Spinal cord (tissue), 9 donors: ENCODE measurements at regions not wholly inside any gene's neighbourhood (a gene's known extent, or its start where the extent isn't known, plus 50 kb on each side); places are given as distances from the start of the nearest gene placed in this dataset.
"Not testable (repeated sequence)": the region's sequence is repeated elsewhere in the genome, so short reads cannot be mapped to it uniquely, and the experiment has no call there.

Experiments
- DNase-seq, 6 donors: peaks; one replicate each; pipeline versions ENCODE4 v3.0.0 to v3.0.0-alpha.2; 2013 to 2015; ENCODE audit warnings: low spot score in 6 of 6, low read depth in 4 of 6
- H3K27ac ChIP-seq: one replicate; pipeline ENCODE4 v1.5.1; 2013; ENCODE audit warnings: low read depth, low read length, control low read depth
- H3K27me3 ChIP-seq: one replicate; pipeline ENCODE4 v1.6.1; 2013; ENCODE audit warnings: low read length; ENCODE audit not compliant: control insufficient read depth, insufficient read depth
- H3K36me3 ChIP-seq: one replicate; pipeline ENCODE4 v1.6.1; 2013; ENCODE audit warnings: low read length; ENCODE audit not compliant: control insufficient read depth, insufficient read depth
- H3K4me1 ChIP-seq: one replicate; pipeline ENCODE4 v1.6.1; 2013; ENCODE audit warnings: low read length; ENCODE audit not compliant: control insufficient read depth, insufficient read depth
- H3K4me3 ChIP-seq: one replicate; pipeline ENCODE4 v1.5.1; 2013; ENCODE audit warnings: low read depth, low read length, control low read depth
- H3K9me3 ChIP-seq: one replicate; pipeline ENCODE4 v1.6.1; 2013; ENCODE audit warnings: low read length; ENCODE audit not compliant: control insufficient read depth, insufficient read depth
- WGBS: methylation state at CpG from one replicate; pipeline ENCODE4 v1.1.5; 2013; ENCODE audit warnings: missing lambda C conversion rate; ENCODE audit not compliant: insufficient coverage; 5-methylcytosine and 5-hydroxymethylcytosine counted together
- donor health status: healthy.

DNA sequence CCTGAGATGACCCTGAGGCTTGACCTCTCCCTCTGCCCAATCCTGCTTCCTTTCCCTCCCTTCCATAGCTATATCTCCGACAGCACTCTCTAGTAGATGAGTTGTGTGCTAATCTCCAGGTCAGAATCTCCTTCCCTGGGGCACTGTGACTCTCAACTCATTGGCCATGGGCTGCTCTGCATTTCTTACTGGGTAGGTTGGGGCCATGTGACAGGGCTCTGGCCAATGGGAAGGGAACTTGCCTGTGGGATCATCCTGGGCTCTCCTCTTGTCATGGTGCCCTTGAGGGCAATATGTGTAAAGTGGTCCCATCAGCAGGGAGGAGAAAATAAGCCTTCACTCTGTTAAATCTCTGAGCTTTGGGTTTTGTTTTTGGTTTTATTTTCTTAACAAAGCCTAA lies 80.1 kb upstream of the ANKRD1 start:
- H3K27ac ChIP-seq, result no peak overlapping the region
- no peaks in the 10 kb centered on the region for H3K27me3 ChIP-seq
- no peaks in the 10 kb centered on the region for H3K4me1 ChIP-seq
- no peaks in the 10 kb centered on the region for H3K9me3 ChIP-seq
- H3K36me3 ChIP-seq, result no peaks in the 10 kb centered on the region
- WGBS, result no CpG with 5 or more reads among the region's 1 CpG
- DNase-seq, result no peak
- no peak overlapping the region for H3K4me3 ChIP-seq

DNA sequence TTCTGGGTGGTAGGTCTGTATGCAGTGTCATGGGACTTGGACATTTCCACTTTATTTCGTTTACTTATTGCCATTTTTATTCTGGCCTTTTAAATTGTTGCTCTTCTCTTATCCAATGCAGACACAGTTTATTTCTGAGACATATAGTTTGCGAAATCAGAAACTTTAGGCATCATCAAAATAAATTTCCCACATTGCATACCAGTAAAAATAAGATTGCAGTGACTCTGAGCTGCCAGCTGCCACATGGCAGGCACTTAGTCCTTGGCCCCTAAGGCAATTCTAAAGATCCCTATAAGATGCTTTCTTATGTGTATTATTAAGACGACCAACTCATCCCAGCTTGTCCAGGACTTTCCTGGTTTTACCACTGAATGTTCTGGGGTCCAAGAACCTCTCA lies 81.8 kb upstream of the ANKRD1 start:
- Histone ChIP-seq H3K36me3 (no peaks in the 10 kb centered on the region), H3K27ac (no peak overlapping the region), H3K9me3 (no peaks in the 10 kb centered on the region), H3K4me1 (no peaks in the 10 kb centered on the region), H3K4me3 (no peak overlapping the region), H3K27me3 (no peaks in the 10 kb centered on the region)
- WGBS, result 81% methylated on average over 3 of the region's 3 CpGs
- DNase-seq, result no peak

DNA sequence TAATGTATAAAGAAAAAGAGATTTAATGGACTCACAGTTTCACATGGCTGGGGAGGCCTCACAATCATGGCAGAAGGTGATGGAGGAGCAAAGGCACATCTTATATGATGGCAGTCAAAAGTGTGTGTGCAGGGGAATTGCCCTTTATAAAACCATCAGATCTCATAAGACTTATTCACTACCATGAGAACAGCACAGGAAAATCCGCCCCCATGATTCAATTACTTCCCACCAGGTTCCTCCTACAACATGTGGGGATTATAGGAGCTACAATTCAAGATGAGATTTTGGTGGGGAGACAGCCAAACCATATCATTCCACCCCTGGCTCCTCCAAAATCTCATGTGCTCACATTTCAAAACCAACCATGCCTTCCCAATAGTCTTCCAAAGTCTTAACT lies 82.5 kb upstream of the ANKRD1 start:
- not testable (repeated sequence) for H3K36me3 ChIP-seq, DNase-seq, H3K27ac ChIP-seq

DNA sequence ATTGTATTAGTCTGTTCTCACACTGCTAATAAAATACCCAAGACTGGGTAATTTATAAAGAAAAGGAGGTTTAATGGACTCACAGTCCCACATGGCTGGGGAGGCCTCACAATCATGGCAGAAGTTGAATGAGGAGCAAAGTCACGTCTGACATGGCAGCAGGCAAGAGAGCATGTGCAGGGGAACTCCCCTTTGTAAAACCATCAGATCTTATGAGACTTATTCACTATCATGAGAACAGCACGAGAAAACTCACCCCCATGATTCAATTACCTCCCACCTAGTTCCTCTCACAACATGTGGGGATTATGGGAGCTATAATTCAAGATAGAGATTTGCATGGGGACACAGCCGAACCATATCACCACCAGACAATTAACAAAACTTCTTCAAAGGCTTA lies 84.4 kb upstream of the ANKRD1 start:
- H3K9me3 ChIP-seq, H3K4me3 ChIP-seq, DNase-seq, H3K27ac ChIP-seq, H3K27me3 ChIP-seq, H3K36me3 ChIP-seq, H3K4me1 ChIP-seq: not testable (repeated sequence)
- no CpG with 5 or more reads among the region's 3 CpGs for WGBS

More for the DNA sequence above, 82.5 kb upstream of the ANKRD1 start:
- H3K27me3 ChIP-seq, H3K4me1 ChIP-seq, H3K4me3 ChIP-seq, H3K9me3 ChIP-seq: not testable (repeated sequence)
- no CpG with 5 or more reads among the region's 1 CpG for WGBS

DNA sequence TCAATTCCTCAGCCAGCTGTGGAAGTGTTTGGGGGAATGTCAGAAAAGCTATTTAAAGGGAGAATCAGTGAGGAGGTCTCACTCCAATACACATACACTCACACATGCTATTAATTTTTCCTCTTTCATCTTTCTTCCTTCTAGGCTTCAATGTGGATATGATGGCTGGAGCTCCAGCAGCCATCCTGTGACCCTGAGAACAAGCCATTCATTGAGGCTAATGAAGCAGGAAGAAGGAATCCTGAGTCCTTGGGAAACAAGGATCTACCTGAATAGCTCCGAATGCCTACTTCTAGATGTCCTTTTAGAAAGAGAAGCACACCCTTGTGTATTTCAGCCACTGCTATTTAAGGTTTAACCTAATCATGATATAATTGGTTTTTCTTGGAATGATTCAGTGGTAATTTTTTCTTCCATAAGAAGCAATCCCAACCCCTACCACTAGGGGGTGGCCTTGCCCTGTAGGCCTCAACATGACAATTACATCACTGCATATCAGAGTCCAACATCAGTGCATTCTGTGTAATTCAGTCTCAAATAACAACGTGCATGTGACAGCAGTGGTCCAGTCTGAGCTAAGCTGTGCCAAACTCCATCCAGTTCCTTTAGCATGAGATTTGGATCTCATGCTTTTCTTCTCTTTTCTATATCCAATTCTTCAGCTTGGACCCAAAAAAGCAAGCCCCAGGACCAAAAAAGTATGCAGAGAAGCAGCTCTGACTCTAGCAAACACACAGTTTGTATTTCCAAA lies 85.3 kb upstream of the ANKRD1 start:
- H3K36me3 ChIP-seq, result no peaks in the 10 kb centered on the region

DNA sequence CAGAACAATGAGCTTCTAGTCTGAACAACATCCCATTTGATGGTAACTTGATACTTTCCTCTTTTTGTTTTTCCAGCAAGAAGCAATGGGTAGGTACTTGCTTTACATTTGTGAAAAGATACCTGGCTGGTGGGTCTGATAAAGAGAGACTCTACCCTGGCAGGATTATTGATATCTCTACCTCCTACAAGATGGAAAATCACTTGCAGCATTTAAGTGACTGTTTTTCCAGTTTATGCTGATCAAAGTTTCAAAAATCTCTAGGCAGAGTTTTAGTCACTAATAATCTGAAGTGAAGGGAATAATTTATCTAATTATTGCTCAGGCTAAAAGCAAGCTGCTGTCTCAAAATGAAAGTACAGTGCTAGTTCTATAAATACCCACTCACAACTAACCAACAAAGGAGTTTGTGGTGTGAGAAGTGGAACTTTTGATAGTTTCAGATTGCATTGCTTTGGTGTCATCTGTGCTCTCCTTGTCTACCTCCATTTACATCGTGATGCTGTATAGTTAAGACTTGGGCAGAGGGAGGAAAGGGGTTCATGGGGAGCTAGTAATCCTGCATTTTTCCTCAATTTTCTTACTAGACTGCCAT lies 86.0 kb upstream of the ANKRD1 start:
- H3K9me3 ChIP-seq, result no peaks in the 10 kb centered on the region
- H3K4me1 ChIP-seq, result no peaks in the 10 kb centered on the region
- H3K36me3 ChIP-seq, result no peaks in the 10 kb centered on the region
- H3K27ac ChIP-seq, result peak overlapping the region; percentile 25
- no peaks in the 10 kb centered on the region for H3K27me3 ChIP-seq
- no CpG with 5 or more reads among the region's 1 CpG for WGBS
- no peak overlapping the region for H3K4me3 ChIP-seq
- no peak for DNase-seq

More for the DNA sequence above, 85.3 kb upstream of the ANKRD1 start:
- Histone ChIP-seq H3K4me3 (no peak overlapping the region), H3K27ac (peak overlapping the region; percentile 25), H3K9me3 (no peaks in the 10 kb centered on the region), H3K27me3 (no peaks in the 10 kb centered on the region), H3K4me1 (no peaks in the 10 kb centered on the region)
- DNase-seq, result peak in 3 of 6 donors; percentile 33 to 76 (median 51)
- WGBS, result 17% methylated on average over 1 of the region's 2 CpGs

DNA sequence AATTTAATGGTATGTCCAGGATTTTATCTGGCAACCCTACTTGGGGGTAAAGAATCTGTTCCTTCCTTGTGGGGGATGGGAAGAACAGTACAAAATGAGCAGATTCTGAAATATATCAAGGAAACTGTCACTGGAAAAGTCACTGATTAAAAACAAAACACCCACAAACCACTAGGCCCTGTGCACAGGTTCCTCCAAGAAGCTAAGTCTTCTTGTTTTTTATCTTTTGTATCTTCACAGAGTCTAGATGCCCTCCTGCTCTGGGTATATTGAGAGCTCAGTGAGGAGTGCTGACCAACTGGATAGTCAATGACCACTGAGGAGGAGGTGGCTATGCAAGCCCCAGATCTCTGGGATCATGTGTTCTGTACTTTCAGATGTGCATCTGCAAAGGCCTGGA lies 86.8 kb upstream of the ANKRD1 start:
- Histone ChIP-seq H3K9me3 (no peaks in the 10 kb centered on the region), H3K27ac (no peak overlapping the region), H3K27me3 (no peaks in the 10 kb centered on the region), H3K4me1 (no peaks in the 10 kb centered on the region), H3K36me3 (no peaks in the 10 kb centered on the region), H3K4me3 (no peak overlapping the region)
- DNase-seq, result no peak

DNA sequence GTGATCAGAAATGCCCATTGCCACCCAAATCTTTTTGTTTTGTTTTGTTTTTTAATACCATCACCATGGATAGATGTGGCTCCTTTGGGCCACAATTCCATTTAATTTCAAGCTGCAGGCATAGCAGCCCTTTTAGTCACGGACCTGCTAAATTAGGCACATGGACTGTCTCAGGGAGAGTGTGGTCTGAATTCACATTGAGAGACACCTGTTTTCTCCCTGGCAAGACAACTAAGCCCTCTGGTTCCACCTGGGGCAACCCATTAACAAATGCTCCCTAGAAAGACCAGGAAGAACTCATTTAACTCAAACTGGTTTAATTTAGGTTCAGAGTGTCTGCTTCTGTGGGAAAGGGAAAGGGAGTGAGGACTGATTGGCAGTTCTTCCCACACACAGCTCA lies 88.2 kb upstream of the ANKRD1 start:
- no CpG with 5 or more reads among the region's 1 CpG for WGBS
- Histone ChIP-seq H3K4me1 (no peaks in the 10 kb centered on the region), H3K9me3 (no peaks in the 10 kb centered on the region), H3K27me3 (no peaks in the 10 kb centered on the region), H3K27ac (no peak overlapping the region), H3K4me3 (no peak overlapping the region), H3K36me3 (no peaks in the 10 kb centered on the region)
- no peak for DNase-seq

DNA sequence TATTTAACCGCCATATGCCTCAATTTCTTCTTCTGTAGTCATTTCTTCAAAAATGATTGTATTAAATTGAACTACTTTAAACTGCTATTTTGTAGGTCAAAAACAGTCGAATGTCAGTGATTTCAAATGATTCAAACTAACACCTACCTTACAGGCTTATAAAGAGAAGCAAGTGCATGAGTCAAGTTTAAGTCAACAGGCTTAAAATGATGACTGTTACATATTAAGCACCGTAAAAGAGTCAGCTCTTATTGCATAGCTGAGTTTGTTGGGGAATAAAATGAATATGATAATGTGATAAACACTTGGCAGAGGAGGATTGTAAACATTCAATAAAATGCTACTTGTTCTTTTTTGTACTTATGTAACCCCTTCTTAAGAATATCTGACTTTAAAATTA lies 90.1 kb upstream of the ANKRD1 start:
- H3K4me3 ChIP-seq, result no peak overlapping the region
- no peaks in the 10 kb centered on the region for H3K36me3 ChIP-seq
- H3K27me3 ChIP-seq, result no peaks in the 10 kb centered on the region
- H3K4me1 ChIP-seq, result no peaks in the 10 kb centered on the region
- no CpG with 5 or more reads among the region's 3 CpGs for WGBS
- no peak for DNase-seq
- H3K27ac ChIP-seq, result no peak overlapping the region
- no peaks in the 10 kb centered on the region for H3K9me3 ChIP-seq

DNA sequence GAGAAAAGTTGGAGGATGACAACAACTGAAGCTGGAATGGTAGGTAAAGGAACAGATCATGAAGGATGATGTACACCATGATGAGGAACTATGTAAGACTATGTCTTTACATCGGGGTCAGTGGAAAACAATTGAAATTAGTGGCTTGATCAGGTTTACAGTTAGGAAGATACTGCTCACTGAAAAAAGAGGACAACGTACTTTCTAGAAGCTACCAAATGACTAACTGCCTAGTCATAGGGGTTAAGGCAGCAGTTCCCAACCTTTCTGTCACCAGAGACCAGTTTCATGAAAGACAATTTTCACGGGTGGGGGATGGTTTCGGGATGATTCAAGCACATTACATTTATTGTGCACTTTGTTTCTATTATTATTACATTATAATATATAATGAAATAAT lies 91.6 kb upstream of the ANKRD1 start:
- Histone ChIP-seq H3K9me3 (no peaks in the 10 kb centered on the region), H3K27me3 (no peaks in the 10 kb centered on the region), H3K4me1 (no peaks in the 10 kb centered on the region), H3K4me3 (no peak overlapping the region), H3K27ac (no peak overlapping the region), H3K36me3 (no peaks in the 10 kb centered on the region)
- 88% methylated on average over 1 of the region's 4 CpGs for WGBS
- no peak for DNase-seq
